Suppressor macrophage treated with lipopolysaccharide for 4 hours (primary cell): ENCODE measurements at regions not wholly inside any gene's neighbourhood (a gene's known extent, or its start where the extent isn't known, plus 50 kb on each side); places are given as distances from the start of the nearest gene placed in this dataset.
"Not testable (repeated sequence)": the region's sequence is repeated elsewhere in the genome, so short reads cannot be mapped to it uniquely, and the experiment has no call there.

Experiments used
- DNase-seq: peaks from one replicate; pipeline ENCODE4 v3.0.0-alpha.2; 2020

GRCh38 chr2:111454404-111454803, 333.7 kb downstream of the BCL2L11 start:
- peak; percentile 51 for DNase-seq

DNA sequence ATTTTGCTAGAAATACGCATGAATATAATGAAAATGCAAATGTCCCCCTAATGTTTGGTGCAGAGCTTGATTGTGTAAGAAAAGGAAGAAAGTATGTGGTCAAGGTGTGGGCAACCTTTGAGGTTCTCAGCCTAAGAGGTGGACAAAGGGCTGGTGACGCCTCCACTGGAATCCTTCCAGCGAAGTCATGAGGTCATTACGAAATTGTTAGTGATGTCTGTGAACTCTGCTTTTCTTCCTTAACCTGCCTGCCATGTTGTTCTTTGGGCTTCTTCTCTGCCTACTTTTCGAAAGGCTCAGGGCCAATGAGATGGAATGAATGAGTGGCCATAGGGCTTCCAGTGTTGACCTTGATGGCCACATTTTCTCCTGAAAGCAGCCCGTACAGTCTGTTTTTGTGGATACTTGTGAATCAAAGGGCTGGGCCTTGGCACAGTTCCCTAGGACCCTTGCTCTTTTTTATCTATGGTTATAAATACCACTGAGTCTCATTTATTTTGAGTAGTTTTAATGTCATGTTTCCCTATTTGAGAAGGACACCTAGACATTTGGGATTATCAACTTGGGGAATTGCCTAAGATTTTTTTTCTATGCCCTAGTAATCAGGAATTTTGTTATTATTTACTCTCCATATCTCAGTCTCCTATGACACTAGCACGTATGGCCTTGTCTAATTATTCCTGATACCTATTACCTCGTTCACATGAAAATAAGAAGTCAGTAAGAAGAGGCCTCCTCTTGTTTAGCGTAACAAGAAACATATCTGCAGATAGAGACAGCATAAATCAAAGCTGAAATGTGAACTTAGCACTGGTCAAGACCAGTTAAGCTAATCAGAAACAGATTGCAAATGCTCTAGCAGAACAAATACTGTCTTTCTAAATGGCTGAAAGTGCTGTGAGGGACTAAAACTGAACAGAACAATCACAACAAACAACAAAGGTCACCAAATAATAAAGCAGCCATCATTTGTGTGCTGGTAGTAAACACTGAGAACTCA, 334.6 kb downstream of the BCL2L11 start:
- not testable (repeated sequence) for DNase-seq

GRCh38 chr2:111457191-111457590, 336.5 kb downstream of the BCL2L11 start:
- not testable (repeated sequence) for DNase-seq

DNA sequence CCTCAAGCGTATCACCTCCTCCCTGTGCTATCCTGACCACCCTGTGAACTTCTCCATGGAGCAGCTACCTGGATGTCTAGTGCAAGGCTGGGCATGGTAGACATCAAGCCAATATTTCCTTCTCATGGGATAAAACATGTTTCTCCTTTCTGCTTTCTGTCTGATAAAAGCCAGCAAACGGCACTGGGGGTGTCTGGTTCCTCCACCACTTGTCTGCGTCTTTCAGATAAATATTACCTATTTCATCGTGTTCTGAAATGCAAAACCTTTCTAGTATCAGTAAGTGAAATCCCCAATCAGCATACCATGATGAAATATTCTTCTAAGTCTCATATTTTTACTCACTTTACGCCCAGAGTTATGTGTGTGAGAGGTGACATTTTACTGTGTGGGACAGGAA, 340.2 kb downstream of the BCL2L11 start:
- DNase-seq: not testable (repeated sequence)

DNA sequence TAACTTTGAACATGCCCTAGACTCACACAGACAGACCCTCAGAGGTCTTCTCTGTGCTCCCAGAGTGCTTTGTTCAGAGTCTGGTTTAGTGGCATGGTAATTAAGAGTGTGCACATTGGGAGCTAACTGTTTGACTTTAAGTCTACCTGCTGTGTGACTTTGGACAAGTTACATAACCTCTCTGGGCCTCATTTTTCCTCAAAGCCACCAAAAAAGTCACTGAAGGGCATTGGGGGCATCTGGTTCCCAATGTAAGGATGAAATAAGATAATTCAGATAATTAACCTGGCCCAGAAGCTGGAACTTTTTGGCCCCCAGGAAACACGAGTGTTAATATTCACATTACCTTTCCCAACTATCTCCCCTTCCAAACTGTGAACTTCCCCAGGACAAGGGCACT, 341.1 kb downstream of the BCL2L11 start:
- not testable (repeated sequence) for DNase-seq

- not testable (repeated sequence) for DNase-seq
These were observed 341.9 kb downstream of the BCL2L11 start for GRCh38 chr2:111462572-111462971.

GRCh38 chr2:111463238-111463848, 342.6 kb downstream of the BCL2L11 start:
- DNase-seq: not testable (repeated sequence)

GRCh38 chr2:111463956-111464355, 343.2 kb downstream of the BCL2L11 start:
- not testable (repeated sequence) for DNase-seq

- not testable (repeated sequence) for DNase-seq
These were observed 343.7 kb downstream of the BCL2L11 start for GRCh38 chr2:111464367-111464766.

GRCh38 chr2:111465521-111465920, 344.8 kb downstream of the BCL2L11 start:
- DNase-seq: not testable (repeated sequence)

GRCh38 chr2:111466744-111467143, 346.0 kb downstream of the BCL2L11 start:
- not testable (repeated sequence) for DNase-seq

DNA sequence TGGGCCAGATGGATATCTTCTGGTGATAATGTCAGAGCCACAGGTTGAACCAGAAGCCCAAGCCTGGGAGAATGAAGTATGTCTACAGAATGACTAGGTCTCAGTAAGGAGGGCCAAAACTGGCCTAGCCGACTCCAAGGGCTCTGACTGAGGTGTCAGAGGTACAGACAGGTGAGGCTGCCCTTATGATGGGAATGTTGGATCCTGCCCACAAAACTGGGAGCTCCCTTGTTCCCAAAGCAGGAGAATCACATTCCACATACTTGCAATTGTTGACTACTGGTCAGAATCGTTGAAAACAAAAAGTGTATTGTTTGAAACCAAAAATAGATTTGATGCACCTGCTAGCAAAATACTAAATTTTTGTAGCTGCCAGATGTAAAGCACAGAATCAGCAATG, 350.2 kb downstream of the BCL2L11 start:
- DNase-seq: not testable (repeated sequence)

DNA sequence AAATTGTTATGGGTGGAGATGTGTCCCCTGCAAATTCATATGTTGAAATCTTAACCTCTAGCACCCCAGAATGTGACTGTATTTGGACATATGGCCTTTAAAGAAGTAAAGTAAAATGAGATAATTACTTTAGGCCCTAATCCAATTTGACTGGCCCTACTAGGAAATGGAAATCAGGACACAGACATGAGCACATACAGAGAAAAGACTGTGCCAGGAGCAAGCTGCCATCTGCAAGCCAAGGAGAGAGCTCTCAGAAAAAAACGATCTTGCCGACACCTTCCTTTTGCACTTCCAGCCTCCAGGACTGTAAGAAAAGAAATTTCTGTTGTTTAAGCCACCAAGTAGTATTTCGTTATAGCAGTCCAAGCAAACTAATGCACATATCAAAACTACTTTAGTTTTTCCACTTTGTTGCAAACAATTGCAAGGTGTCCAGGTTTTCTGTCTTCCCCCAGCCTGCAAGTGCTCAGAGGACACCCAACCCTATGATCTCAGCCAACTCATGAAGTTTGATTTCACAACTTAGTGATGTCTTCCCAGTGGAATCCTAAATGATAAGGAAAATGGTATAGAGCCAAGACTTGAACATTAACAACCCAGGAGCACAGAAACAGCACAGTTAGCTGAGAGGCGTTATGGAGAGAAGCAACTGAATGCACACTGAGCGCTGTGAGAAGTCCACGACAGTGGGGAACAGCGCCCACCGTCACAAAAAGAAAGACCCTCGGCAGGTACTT, 351.2 kb downstream of the BCL2L11 start:
- DNase-seq: not testable (repeated sequence)

DNA sequence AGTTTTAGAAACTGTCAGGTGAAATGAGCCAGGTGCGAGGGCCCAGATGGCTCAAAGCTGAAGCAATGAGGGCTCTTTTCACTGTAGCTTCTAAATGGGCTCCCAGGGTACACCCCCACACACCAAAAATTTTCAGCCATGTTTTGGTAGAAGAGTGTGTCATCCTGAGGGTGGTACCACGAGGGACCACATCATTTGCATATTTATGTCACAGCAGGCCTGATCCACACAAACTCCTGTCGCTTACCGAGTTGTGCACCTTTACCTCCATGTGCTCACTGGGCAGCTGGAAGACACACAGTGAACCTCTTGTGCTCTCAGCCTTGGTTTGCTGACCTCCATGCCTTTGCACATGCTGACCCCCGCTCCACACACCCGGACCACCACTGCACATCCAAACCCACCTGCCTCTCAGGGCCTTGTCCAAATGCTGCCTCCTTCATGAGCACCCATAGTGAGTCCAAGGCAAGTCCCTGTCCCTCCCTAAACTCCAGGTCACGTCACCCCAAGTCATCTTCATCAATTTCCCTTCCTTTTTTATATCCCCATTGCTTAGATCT, 352.2 kb downstream of the BCL2L11 start:
- DNase-seq: not testable (repeated sequence)

GRCh38 chr2:111473522-111473921, 352.8 kb downstream of the BCL2L11 start:
- DNase-seq: not testable (repeated sequence)

DNA sequence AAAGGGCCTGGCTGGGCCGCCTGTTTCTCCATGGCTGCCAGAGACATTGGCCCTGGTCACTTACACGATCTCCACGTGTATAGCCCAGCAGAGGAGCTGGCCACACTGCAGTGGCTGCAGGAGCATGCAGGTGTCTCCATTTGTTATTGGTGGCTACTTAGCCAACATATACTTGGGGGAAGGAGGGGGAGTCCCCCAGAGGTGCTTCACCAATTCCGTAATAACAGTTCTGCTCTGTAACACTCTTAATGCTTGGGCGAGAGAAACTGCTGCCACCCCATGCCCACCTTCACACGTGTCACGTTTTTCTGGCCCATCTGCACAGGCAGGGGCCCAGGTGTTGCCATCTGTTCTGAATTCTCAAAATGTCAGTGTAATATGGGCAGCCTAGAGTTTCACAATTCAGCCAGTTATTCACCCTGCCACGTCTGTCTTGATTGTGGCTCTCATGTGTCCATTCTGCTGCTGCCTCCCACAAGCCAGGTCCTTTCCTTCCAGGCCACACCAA, 353.5 kb downstream of the BCL2L11 start:
- DNase-seq: not testable (repeated sequence)

DNA sequence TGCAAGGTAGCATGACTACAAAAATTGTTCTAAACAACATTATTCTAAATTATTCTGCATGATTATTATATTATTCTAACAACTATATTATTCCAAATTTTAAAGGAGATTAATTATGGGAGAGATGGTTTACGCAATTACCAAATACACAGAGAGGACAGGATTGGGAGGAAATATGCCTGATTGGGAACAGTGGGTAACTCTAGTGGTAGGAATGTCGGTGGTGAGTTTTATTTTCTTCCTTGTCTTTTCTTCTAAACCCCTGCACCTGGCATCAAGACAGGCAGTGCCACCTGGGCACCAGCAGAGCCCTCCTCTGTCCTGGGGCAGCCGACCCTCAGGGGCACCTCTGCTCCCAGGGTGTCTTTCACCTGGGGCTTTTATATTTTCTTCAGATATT, 357.6 kb downstream of the BCL2L11 start:
- not testable (repeated sequence) for DNase-seq

DNA sequence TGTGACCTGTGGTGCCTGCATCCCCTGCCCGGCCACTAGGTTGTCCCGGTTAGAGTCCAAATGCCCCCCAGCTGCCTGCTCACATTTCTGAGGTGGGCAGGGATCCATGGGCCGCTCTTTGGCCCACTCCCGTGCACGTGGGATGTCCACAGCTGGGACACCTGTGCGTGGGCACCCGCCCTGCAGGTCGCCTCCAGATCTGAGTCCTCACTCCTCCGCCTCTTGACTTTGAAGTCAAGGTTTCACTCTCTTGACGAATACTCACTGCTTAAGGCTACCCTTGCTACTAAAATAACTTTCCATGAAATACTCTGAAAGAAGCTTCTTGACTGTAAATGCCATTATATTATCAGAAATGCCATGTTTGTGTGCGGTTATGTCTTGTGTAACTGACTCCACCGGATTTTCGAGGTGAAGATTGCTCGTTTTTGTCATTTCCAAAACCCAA, 358.2 kb downstream of the BCL2L11 start:
- peak; percentile 53 for DNase-seq

DNA sequence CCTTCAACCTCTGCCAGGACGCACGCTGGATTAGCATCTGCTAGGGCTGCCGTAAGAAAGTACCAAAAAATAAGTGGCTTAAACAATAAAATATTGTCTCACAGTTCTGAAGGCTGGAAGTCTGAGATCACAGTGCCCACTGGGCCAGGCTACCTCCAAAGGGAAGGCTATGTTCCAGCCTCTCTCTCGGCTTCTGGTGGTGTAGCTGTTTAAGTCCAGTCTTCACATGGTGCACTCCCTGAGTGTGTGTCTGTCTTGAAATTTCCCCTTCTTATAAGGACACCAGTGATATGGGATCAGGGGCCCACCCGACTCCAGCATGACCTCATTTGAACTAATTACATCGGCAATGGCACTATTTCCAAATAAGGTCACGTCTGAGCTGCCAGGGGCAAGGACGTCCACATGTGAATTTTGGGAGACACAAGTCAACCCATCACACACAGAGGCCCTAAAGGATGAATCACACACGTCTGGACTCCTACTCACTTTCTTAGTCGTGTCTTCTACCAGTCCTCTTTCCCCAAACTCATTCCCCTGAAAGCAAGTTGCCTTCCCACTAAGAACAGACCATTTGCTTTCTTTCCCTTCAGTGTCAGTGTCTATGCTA, 359.4 kb downstream of the BCL2L11 start:
- peak; percentile 72 for DNase-seq

DNA sequence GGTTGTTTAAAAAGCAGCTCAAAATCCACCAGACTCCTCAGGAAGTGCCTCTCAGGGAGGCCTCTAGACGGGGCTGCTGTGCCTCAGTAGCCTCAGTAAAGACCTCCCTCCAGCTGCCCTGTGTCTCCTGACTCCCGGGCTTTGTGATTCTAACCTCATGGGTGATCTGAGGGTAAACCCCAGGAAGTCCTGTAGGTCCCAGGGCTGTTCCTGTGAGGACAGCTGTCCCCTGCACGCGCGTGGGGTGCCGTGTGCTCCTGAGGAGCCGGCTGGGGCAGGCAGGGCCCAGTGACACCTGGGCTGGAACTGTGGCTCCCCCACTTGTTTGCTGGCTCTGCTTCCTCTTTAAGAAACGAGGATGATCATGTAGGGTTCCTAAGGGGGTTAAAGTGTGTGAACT, 359.9 kb downstream of the BCL2L11 start:
- peak; percentile 16 for DNase-seq

- DNase-seq: not testable (repeated sequence)
These were observed 360.5 kb downstream of the BCL2L11 start for GRCh38 chr2:111481219-111481618.
